ENCODE measurements at regions not wholly inside any gene's neighbourhood (a gene's known extent, or its start where the extent isn't known, plus 50 kb on each side); places are given as distances from the start of the nearest gene placed in this dataset.

DNA sequence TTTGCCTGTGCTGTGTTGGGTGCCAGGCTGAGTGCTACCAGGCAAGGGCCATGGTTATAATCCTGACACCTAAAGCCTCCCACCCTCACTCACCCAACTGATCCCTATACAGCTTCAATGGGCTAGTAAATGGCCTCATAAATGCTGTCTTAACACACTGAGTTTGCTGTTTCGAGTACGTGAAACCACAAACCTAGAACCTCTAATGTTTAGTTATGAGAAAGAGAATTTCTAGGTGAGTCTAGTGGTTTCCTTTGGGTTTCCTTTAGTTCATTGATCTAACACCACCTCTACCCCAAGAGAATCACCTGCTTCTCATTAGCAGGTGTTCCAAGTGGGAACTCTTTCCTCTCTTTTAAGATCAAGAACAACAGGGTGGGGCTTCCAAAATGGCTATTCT lies 172.0 kb downstream of the MC4R start:
- TF ChIP-seq CTCF (IDR thresholded peaks at IDR 0.05) = no peak
- no peak for TF ChIP-seq POLR2A (IDR thresholded peaks at IDR 0.05)
- TF ChIP-seq POLR2AphosphoS5 (IDR thresholded peaks at IDR 0.05) = no peak
- no peak for TF ChIP-seq EP300 (IDR thresholded peaks at IDR 0.05)

Data from suprapubic skin (tissue), 4 donors.